ENCODE measurements at regions not wholly inside any gene's neighbourhood (a gene's known extent, or its start where the extent isn't known, plus 50 kb on each side); places are given as distances from the start of the nearest gene placed in this dataset.

DNA sequence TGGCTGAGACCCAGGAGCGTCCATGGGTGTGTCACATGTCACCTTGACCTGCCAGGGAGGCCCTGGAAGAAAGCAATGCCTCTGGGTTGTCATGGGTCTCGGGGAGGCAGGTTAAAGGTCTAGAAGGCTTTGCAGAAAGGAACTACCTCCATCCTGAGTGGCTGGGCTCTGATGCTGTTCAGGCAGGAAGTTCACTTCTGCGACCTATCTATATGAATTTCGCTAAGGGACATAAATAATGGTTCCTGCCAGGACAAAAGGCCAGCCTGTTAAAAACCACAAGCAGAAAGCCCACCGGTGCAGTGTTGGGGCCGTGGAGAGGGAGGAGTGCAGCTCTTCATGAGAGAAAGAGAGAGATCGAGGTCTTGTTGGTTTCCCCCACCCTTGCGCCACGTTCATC is 182.9 kb downstream of the PTPN20 start:
- DNase-seq (ENCODE audit: low read depth) = no peak
- Histone ChIP-seq H3K27me3 (ENCODE audit: control insufficient read depth, insufficient read depth, low read length) (no peaks in the 10 kb centered on the region), H3K36me3 (ENCODE audit: control insufficient read depth, insufficient read depth, low read length) (no peaks in the 10 kb centered on the region), H3K4me3 (ENCODE audit: low read depth, low read length) (no peak overlapping the region)
- TF ChIP-seq, protein P1, sequence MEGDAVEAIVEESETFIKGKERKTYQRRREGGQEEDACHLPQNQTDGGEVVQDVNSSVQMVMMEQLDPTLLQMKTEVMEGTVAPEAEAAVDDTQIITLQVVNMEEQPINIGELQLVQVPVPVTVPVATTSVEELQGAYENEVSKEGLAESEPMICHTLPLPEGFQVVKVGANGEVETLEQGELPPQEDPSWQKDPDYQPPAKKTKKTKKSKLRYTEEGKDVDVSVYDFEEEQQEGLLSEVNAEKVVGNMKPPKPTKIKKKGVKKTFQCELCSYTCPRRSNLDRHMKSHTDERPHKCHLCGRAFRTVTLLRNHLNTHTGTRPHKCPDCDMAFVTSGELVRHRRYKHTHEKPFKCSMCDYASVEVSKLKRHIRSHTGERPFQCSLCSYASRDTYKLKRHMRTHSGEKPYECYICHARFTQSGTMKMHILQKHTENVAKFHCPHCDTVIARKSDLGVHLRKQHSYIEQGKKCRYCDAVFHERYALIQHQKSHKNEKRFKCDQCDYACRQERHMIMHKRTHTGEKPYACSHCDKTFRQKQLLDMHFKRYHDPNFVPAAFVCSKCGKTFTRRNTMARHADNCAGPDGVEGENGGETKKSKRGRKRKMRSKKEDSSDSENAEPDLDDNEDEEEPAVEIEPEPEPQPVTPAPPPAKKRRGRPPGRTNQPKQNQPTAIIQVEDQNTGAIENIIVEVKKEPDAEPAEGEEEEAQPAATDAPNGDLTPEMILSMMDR (IDR thresholded peaks at IDR 0.05; ENCODE audit: insufficient read depth, low read length, poor library complexity, severe bottlenecking) = no peak

DNA sequence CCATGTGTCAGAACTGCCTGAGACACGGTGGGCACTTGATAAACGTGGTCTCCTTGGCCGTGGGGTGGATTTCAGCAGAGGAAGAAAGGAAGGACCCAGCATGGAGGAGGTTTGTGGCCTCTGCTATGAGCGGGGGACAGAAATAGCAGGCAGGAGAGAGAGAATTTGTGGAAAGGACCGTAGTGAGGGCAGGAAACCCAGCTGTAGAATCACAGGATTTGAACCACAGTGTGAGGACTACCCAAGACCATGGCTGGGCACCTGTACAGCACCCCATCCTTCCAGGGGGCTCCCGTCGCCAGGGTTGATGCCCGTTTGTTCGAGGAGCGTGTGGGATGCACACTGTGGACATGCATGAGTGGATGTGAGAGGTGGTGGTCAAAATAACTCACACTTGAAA is 183.4 kb downstream of the PTPN20 start:
- H3K4me3 ChIP-seq (ENCODE audit: low read depth, low read length) = no peak overlapping the region
- DNase-seq (ENCODE audit: low read depth) = no peak
- TF ChIP-seq, protein P1 (IDR thresholded peaks at IDR 0.05; ENCODE audit: insufficient read depth, low read length, poor library complexity, severe bottlenecking) = no peak
- no peaks in the 10 kb centered on the region for H3K27me3 ChIP-seq (ENCODE audit: control insufficient read depth, insufficient read depth, low read length)
- no peaks in the 10 kb centered on the region for H3K36me3 ChIP-seq (ENCODE audit: control insufficient read depth, insufficient read depth, low read length)

DNA sequence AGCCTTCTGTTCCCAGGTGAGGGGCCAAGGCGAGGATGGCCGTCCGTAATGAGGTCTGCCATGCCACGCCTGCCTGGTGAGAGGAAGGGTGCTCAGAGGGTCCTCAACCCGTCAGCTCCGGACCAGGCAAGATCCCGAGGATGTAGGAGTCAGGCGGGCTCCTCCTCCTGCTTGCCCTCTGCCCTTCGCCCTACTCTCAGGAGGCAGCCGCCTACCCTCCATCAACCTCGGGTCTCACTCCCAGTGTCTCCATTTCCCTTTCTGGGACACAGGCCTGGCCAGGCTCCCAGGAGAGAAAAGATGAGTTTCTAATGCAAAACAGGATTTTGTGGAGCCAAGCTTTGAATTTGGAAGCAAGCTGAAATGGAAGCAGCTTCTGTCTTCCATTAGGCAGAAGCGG is 184.0 kb downstream of the PTPN20 start:
- Histone ChIP-seq H3K4me3 (ENCODE audit: low read depth, low read length) (no peak overlapping the region), H3K36me3 (ENCODE audit: control insufficient read depth, insufficient read depth, low read length) (no peaks in the 10 kb centered on the region), H3K27me3 (ENCODE audit: control insufficient read depth, insufficient read depth, low read length) (no peaks in the 10 kb centered on the region)
- TF ChIP-seq, protein P1 (IDR thresholded peaks at IDR 0.05; ENCODE audit: insufficient read depth, low read length, poor library complexity, severe bottlenecking) = no peak
- DNase-seq (ENCODE audit: low read depth) = no peak

DNA sequence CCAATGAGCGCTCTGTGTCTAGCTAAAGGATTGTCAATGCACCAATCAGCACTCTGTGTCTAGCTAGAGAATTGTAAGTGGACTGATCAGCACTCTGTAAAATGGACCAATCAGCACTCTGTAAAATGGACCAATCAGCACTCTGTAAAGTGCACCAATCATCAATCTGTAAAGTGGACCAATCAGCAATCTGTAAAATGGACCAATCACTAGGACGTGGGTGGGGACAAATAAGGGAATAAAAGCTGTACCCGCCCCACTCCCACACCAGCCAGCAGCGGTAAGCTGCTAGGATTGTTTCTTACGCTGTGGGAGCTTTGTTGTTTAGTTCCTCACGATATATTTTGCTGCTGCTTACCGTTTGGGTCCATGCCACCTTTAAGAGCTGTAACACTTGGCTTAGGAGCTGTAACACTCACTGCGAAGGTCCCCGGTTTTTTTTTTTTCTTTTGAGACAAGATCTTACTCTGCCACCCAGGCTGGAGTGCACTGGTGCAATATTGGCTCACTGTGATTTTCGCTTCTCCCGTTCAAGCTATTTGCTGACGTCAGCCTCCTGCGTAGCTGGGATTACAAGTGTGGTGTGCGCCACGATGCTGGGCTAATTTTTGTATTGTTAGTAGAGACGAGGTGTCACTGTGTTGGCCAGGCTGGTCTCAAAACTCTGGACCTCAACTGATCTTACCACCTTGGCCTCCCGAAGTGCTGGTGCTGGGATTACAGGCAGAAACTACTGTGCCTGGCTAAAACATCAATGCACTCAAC is 184.8 kb downstream of the PTPN20 start:
- no peaks in the 10 kb centered on the region for H3K27me3 ChIP-seq (ENCODE audit: control insufficient read depth, insufficient read depth, low read length)

DNA sequence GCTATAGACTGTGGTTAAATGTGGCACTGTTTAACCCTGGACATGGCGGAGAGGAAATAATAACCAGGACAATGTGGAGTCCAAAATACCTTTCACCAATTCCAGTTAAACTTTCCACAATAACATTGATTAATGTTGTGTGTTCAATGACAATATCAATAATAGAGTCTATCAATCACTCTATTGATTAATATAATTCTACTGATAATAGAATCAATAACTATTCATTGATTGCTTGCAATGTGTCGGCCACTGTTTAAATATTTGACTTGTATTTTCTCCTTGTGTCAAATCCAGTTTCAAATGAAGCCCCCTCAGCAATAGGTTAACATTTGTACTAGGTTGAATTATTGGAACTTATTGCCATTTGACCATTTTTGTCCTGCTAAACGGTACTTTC is 187.0 kb downstream of the PTPN20 start:
- no peak for DNase-seq (ENCODE audit: low read depth)

More for the DNA sequence above, 184.8 kb downstream of the PTPN20 start:
- DNase-seq (ENCODE audit: low read depth) = no peak
- TF ChIP-seq, protein P1 (IDR thresholded peaks at IDR 0.05; ENCODE audit: insufficient read depth, low read length, poor library complexity, severe bottlenecking) = no peak
- Histone ChIP-seq H3K4me3 (ENCODE audit: low read depth, low read length) (no peak overlapping the region), H3K36me3 (ENCODE audit: control insufficient read depth, insufficient read depth, low read length) (no peaks in the 10 kb centered on the region)

More for the DNA sequence above, 187.0 kb downstream of the PTPN20 start:
- H3K27me3 ChIP-seq (ENCODE audit: control insufficient read depth, insufficient read depth, low read length) = no peaks in the 10 kb centered on the region
- no peak overlapping the region for H3K4me3 ChIP-seq (ENCODE audit: low read depth, low read length)
- H3K36me3 ChIP-seq (ENCODE audit: control insufficient read depth, insufficient read depth, low read length) = no peaks in the 10 kb centered on the region
- TF ChIP-seq, protein P1 (IDR thresholded peaks at IDR 0.05; ENCODE audit: insufficient read depth, low read length, poor library complexity, severe bottlenecking) = no peak

Measured in kidney epithelial cell (primary cell).